LNCAP (cell line): ENCODE measurements at regions not wholly inside any gene's neighbourhood (a gene's known extent, or its start where the extent isn't known, plus 50 kb on each side); places are given as distances from the start of the nearest gene placed in this dataset.

Experiments used
- CTCF ChIP-seq: fragments of 450-650 bp; IDR thresholded peaks from 2 replicates; pipeline ENCODE4 v1.5.1; 2017; ENCODE audit warnings: mild to moderate bottlenecking

- no peak for TF ChIP-seq CTCF
Observed at GRCh38 chr1:191714845-191715244, 443.4 kb upstream of the RGS18 start.

- no peak for TF ChIP-seq CTCF
Observed at GRCh38 chr1:191729742-191730141, 428.5 kb upstream of the RGS18 start.

GRCh38 chr1:191734321-191734720, 423.9 kb upstream of the RGS18 start:
- TF ChIP-seq CTCF = no peak

- TF ChIP-seq CTCF = no peak
Observed at GRCh38 chr1:191739544-191739943, 418.7 kb upstream of the RGS18 start.

- TF ChIP-seq CTCF = no peak
Observed at GRCh38 chr1:191752342-191752741, 405.9 kb upstream of the RGS18 start.

GRCh38 chr1:191760016-191760415, 398.2 kb upstream of the RGS18 start:
- no peak for TF ChIP-seq CTCF

GRCh38 chr1:191788551-191788950, 369.7 kb upstream of the RGS18 start:
- TF ChIP-seq CTCF = no peak

GRCh38 chr1:191798178-191798577, 360.1 kb upstream of the RGS18 start:
- TF ChIP-seq CTCF = no peak
